OCI-LY1 (cell line): ENCODE measurements at regions not wholly inside any gene's neighbourhood (a gene's known extent, or its start where the extent isn't known, plus 50 kb on each side); places are given as distances from the start of the nearest gene placed in this dataset.

Experiments used
- EZH2 ChIP-seq: fragments of 200-600 bp; sonication (generic), shearing (Covaris generic); IDR thresholded peaks from 2 replicates; pipeline ENCODE4 v1.8.0; 2017; ENCODE audit warnings: borderline replicate concordance, mixed run types, mild to moderate bottlenecking, antibody characterized with exemption, low read length, moderate library complexity, mixed read lengths
- TF ChIP-seq, protein P1 (sequence below): fragments of 200-600 bp; sonication (generic), shearing (Covaris generic); IDR thresholded peaks from 2 replicates; pipeline ENCODE4 v1.5.1; 2017; ENCODE audit warnings: mild to moderate bottlenecking, antibody characterized with exemption, low read length, moderate library complexity, mixed read lengths

DNA sequence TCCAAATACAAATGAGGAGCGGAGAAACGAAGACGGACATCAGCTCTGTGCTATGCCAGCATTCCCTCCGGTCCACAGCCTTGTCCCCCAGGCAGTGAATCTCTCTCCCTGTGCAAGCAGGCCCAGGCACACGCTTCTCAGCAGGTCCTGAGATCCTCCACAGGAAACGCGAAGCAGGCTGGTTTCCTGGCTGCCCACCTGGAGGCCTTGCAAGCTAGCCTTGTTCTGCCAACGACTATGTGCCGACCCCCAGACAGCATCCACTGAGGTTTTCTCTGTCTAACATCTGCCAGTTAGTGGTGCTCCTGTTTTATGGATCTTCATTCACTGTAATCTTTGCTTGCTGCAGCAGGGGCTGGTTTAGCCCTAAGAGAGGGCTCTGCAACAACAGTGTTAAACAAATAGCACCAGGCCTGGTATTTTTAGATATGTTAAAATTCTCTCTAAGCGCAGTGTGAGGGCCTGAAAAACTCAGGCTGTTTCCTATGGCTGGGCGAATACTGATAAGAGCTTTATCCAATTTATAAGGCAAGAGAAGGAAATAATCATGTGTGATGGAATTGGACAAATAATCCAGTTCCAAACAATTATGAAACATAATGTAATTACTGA is 386.0 kb upstream of the ARID1B start:
- TF ChIP-seq, protein P1, sequence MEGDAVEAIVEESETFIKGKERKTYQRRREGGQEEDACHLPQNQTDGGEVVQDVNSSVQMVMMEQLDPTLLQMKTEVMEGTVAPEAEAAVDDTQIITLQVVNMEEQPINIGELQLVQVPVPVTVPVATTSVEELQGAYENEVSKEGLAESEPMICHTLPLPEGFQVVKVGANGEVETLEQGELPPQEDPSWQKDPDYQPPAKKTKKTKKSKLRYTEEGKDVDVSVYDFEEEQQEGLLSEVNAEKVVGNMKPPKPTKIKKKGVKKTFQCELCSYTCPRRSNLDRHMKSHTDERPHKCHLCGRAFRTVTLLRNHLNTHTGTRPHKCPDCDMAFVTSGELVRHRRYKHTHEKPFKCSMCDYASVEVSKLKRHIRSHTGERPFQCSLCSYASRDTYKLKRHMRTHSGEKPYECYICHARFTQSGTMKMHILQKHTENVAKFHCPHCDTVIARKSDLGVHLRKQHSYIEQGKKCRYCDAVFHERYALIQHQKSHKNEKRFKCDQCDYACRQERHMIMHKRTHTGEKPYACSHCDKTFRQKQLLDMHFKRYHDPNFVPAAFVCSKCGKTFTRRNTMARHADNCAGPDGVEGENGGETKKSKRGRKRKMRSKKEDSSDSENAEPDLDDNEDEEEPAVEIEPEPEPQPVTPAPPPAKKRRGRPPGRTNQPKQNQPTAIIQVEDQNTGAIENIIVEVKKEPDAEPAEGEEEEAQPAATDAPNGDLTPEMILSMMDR: no peak
- TF ChIP-seq EZH2: no peak
